GM21526 (cell line): ENCODE measurements at regions not wholly inside any gene's neighbourhood (a gene's known extent, or its start where the extent isn't known, plus 50 kb on each side); places are given as distances from the start of the nearest gene placed in this dataset.
"Not testable (repeated sequence)": the region's sequence is repeated elsewhere in the genome, so short reads cannot be mapped to it uniquely, and the experiment has no call there.

ENCODE experiments used
- ATAC-seq: cut with Tn5 transposase; IDR thresholded peaks from one replicate; pipeline ENCODE4 v1.9.1; 2021; ENCODE audit warnings: moderate library complexity; ENCODE audit not compliant: unreplicated experiment, low FRiP score

- ATAC-seq = no peak
Measured at GRCh38 chr6:165015676-165016075, 293.7 kb downstream of the C6orf118 start.

- ATAC-seq = no peak
Measured at GRCh38 chr6:165013701-165014100, 295.7 kb downstream of the C6orf118 start.

- no peak for ATAC-seq
Measured at GRCh38 chr6:165012183-165012582, 297.2 kb downstream of the C6orf118 start.

GRCh38 chr6:165010556-165011535 lies 298.6 kb downstream of the C6orf118 start:
- no peak for ATAC-seq

GRCh38 chr6:165008971-165009370 lies 300.4 kb downstream of the C6orf118 start:
- no peak for ATAC-seq

- no peak for ATAC-seq
Measured at GRCh38 chr6:165002866-165003265, 306.5 kb downstream of the C6orf118 start.

- ATAC-seq = no peak
Measured at GRCh38 chr6:165002358-165002757, 307.0 kb downstream of the C6orf118 start.

- ATAC-seq = no peak
Measured at GRCh38 chr6:165001502-165002157, 307.8 kb downstream of the C6orf118 start.

GRCh38 chr6:164998297-164998696 lies 311.1 kb downstream of the C6orf118 start:
- ATAC-seq = no peak

- no peak for ATAC-seq
Measured at GRCh38 chr6:164996838-164997237, 312.6 kb downstream of the C6orf118 start.

- no peak for ATAC-seq
Measured at GRCh38 chr6:164991573-164991972, 317.8 kb downstream of the C6orf118 start.

- ATAC-seq = no peak
Measured at GRCh38 chr6:164990901-164991300, 318.5 kb downstream of the C6orf118 start.

GRCh38 chr6:164982389-164982788 lies 327.0 kb downstream of the C6orf118 start:
- no peak for ATAC-seq

- no peak for ATAC-seq
Measured at GRCh38 chr6:164967102-164967501, 342.3 kb downstream of the C6orf118 start.

GRCh38 chr6:164962805-164963204 lies 346.6 kb downstream of the C6orf118 start:
- ATAC-seq = no peak

- ATAC-seq = no peak
Measured at GRCh38 chr6:164947164-164947563, 362.2 kb downstream of the C6orf118 start.

GRCh38 chr6:164942271-164942670 lies 367.1 kb downstream of the C6orf118 start:
- ATAC-seq = no peak

GRCh38 chr6:164933238-164933794 lies 376.1 kb downstream of the C6orf118 start:
- ATAC-seq = not testable (repeated sequence)

GRCh38 chr6:164929408-164929977 lies 379.9 kb downstream of the C6orf118 start:
- ATAC-seq = no peak

GRCh38 chr6:164928728-164929407 lies 380.5 kb downstream of the C6orf118 start:
- ATAC-seq = no peak
